ENCODE measurements at regions not wholly inside any gene's neighbourhood (a gene's known extent, or its start where the extent isn't known, plus 50 kb on each side); places are given as distances from the start of the nearest gene placed in this dataset.

DNA sequence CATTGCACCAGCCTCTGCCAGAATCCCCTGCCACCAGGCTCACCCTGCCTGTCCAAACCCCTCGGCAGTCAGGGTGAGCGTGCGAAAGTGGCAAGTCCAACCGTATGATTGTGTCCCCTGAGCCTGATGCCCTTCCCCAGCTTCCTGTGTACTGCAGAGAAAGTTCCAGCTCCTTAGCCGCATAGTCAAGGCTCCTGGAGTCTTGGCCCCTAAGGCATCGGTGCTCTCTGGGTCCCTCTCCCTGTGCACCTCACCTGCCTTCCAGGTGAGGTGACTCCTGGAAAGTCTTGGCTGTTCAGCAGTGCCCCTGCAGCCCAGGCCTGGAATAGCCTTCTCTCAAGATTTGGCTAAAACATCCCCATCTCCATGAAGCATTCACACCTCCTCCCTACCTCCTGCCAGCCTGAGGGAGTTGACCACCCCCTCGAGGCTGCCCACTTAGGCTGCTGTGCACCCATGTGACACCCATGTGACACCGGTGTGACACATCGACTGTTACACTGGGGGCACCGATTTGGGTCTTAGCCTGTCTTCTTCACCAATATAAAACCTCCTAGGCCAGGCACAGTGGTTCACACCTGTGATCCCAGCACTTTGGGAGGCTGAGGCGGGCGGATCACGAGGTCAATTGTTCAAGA is 56.1 kb upstream of the ELN start:
- Histone ChIP-seq H3K27me3 (ENCODE audit: insufficient read depth, low read length, poor library complexity) (no peaks in the 10 kb centered on the region), H3K9me3 (ENCODE audit: insufficient read depth, low read length, severe bottlenecking) (no peaks in the 10 kb centered on the region), H3K9ac (ENCODE audit: low read depth, low read length) (no peak overlapping the region), H3K4me2 (ENCODE audit: insufficient read depth, low read length) (no peak overlapping the region), H3K4me3 (ENCODE audit: low read depth in 1 of 2, low read length in 2 of 2) (no peak overlapping the region), H3K27ac (ENCODE audit: low read length) (no peak overlapping the region), H4K20me1 (ENCODE audit: insufficient read depth, low read length) (no peaks in the 10 kb centered on the region; the same call in 1 of the 2 replicates), H2AFZ (ENCODE audit: low read depth, low read length) (no peak overlapping the region), H3K4me1 (ENCODE audit: insufficient read depth, low read length) (no peaks in the 10 kb centered on the region), H3K36me3 (ENCODE audit: insufficient read depth, low read length) (no peaks in the 10 kb centered on the region), H3K79me2 (ENCODE audit: insufficient read depth, low read length) (no peaks in the 10 kb centered on the region)
- no peak for DNase-seq
- TF ChIP-seq, protein P1, sequence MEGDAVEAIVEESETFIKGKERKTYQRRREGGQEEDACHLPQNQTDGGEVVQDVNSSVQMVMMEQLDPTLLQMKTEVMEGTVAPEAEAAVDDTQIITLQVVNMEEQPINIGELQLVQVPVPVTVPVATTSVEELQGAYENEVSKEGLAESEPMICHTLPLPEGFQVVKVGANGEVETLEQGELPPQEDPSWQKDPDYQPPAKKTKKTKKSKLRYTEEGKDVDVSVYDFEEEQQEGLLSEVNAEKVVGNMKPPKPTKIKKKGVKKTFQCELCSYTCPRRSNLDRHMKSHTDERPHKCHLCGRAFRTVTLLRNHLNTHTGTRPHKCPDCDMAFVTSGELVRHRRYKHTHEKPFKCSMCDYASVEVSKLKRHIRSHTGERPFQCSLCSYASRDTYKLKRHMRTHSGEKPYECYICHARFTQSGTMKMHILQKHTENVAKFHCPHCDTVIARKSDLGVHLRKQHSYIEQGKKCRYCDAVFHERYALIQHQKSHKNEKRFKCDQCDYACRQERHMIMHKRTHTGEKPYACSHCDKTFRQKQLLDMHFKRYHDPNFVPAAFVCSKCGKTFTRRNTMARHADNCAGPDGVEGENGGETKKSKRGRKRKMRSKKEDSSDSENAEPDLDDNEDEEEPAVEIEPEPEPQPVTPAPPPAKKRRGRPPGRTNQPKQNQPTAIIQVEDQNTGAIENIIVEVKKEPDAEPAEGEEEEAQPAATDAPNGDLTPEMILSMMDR (IDR thresholded peaks at IDR 0.05; ENCODE audit: borderline replicate concordance, extremely low read depth, low read length, poor library complexity, severe bottlenecking), result peak; percentile 13
- TF ChIP-seq EZH2 (IDR thresholded peaks at IDR 0.05; ENCODE audit: borderline replicate concordance, low read depth, low read length, severe bottlenecking), result no peak
- no peak for ATAC-seq (ENCODE audit: insufficient read depth, low read depth)

DNA sequence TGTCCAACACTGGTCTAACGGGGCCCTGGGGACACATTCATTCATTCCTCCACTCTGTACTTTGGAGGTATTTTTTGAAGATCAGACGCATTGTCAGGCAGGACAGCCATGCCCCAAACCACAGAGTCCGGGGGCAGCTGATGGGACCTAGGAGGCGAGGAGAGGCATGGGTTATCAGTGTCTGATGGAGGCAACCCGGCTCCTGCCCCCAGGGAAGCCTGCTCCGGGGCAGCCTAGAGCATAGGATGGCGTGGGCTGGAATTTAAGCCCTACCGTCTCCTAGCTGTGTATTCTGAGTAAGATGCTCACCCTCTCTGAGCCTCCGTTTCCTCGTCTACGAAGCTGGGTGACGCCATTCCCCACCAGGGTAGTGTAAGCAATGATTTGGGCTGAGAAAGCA is 55.4 kb upstream of the ELN start:
- DNase-seq, result no peak
- no peaks in the 10 kb centered on the region for H3K27me3 ChIP-seq (ENCODE audit: insufficient read depth, low read length, poor library complexity)
- H3K9ac ChIP-seq (ENCODE audit: low read depth, low read length), result no peak overlapping the region
- no peak overlapping the region for H2AFZ ChIP-seq (ENCODE audit: low read depth, low read length)
- TF ChIP-seq EZH2 (IDR thresholded peaks at IDR 0.05; ENCODE audit: borderline replicate concordance, low read depth, low read length, severe bottlenecking), result no peak
- TF ChIP-seq, protein P1 (IDR thresholded peaks at IDR 0.05; ENCODE audit: borderline replicate concordance, extremely low read depth, low read length, poor library complexity, severe bottlenecking), result no peak
- H3K36me3 ChIP-seq (ENCODE audit: insufficient read depth, low read length), result no peaks in the 10 kb centered on the region
- H3K4me2 ChIP-seq (ENCODE audit: insufficient read depth, low read length), result no peak overlapping the region
- H3K27ac ChIP-seq (ENCODE audit: low read length), result no peak overlapping the region
- H3K4me3 ChIP-seq (ENCODE audit: low read depth in 1 of 2, low read length in 2 of 2), result no peak overlapping the region
- no peaks in the 10 kb centered on the region; the same call in 1 of the 2 replicates for H4K20me1 ChIP-seq (ENCODE audit: insufficient read depth, low read length)
- H3K79me2 ChIP-seq (ENCODE audit: insufficient read depth, low read length), result no peaks in the 10 kb centered on the region
- ATAC-seq (ENCODE audit: insufficient read depth, low read depth), result no peak
- H3K4me1 ChIP-seq (ENCODE audit: insufficient read depth, low read length), result no peaks in the 10 kb centered on the region
- no peaks in the 10 kb centered on the region for H3K9me3 ChIP-seq (ENCODE audit: insufficient read depth, low read length, severe bottlenecking)

DNA sequence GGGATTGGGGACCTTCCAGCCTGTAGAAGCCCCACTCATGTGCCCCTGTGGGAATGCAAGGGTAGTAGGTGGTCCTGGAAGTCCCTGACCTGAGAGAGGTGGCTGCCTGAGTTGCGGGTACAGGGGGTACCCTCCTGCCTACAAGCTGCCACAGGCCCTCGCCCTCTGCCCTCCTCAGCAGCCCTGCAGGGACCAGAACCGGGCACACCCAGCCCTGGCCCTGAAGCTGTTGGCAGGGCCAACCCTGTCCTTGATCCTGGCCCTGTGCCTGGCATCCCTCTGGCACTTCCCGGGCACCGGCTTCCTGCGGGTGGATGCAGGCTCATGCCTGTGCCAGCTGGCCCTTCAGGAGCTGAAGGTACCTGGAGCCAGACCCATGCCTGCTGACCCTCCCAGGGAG is 54.9 kb upstream of the ELN start:
- Histone ChIP-seq H3K27ac (ENCODE audit: low read length) (no peak overlapping the region), H3K4me1 (ENCODE audit: insufficient read depth, low read length) (no peaks in the 10 kb centered on the region), H2AFZ (ENCODE audit: low read depth, low read length) (no peak overlapping the region), H3K27me3 (ENCODE audit: insufficient read depth, low read length, poor library complexity) (no peaks in the 10 kb centered on the region), H3K9me3 (ENCODE audit: insufficient read depth, low read length, severe bottlenecking) (no peaks in the 10 kb centered on the region), H3K4me3 (ENCODE audit: low read depth in 1 of 2, low read length in 2 of 2) (no peak overlapping the region), H4K20me1 (ENCODE audit: insufficient read depth, low read length) (no peaks in the 10 kb centered on the region; the same call in 1 of the 2 replicates), H3K9ac (ENCODE audit: low read depth, low read length) (no peak overlapping the region), H3K36me3 (ENCODE audit: insufficient read depth, low read length) (no peaks in the 10 kb centered on the region), H3K79me2 (ENCODE audit: insufficient read depth, low read length) (no peaks in the 10 kb centered on the region), H3K4me2 (ENCODE audit: insufficient read depth, low read length) (no peak overlapping the region)
- DNase-seq, result no peak
- TF ChIP-seq EZH2 (IDR thresholded peaks at IDR 0.05; ENCODE audit: borderline replicate concordance, low read depth, low read length, severe bottlenecking), result no peak
- TF ChIP-seq, protein P1 (IDR thresholded peaks at IDR 0.05; ENCODE audit: borderline replicate concordance, extremely low read depth, low read length, poor library complexity, severe bottlenecking), result no peak
- ATAC-seq (ENCODE audit: insufficient read depth, low read depth), result no peak

All from DND-41 (cell line).